OCI-LY3 (cell line): ENCODE measurements at regions not wholly inside any gene's neighbourhood (a gene's known extent, or its start where the extent isn't known, plus 50 kb on each side); places are given as distances from the start of the nearest gene placed in this dataset.

Experiments used
- H2AFZ ChIP-seq: fragments of 200-600, 300-600 bp; shearing (Covaris generic); 2 replicates; pipeline ENCODE4 v1.6.0; 2014; ENCODE audit warnings: antibody characterized with exemption, low read depth, low read length
- H3K27ac ChIP-seq: fragments of 200-600, 300-600 bp; sonication (generic); 2 replicates; pipeline ENCODE4 v1.5.1; 2014; ENCODE audit warnings: mild to moderate bottlenecking, low read length, moderate library complexity, mixed read lengths
- H3K27me3 ChIP-seq: fragments of 200-600, 300-600 bp; sonication (generic); 2 replicates; pipeline ENCODE4 v1.6.1; 2014; ENCODE audit warnings: low read depth, low read length, mixed read lengths
- H3K36me3 ChIP-seq: fragments of 200-600, 300-600 bp; sonication (generic); replicated peaks from 2 replicates; pipeline ENCODE3; 2014; ENCODE audit warnings: low read depth, low read length, mixed read lengths
- H3K4me1 ChIP-seq: fragments of 300-600, 200-600 bp; sonication (generic); 2 replicates; pipeline ENCODE4 v1.6.1; 2014; ENCODE audit warnings: low read length, mixed read lengths
- H3K4me2 ChIP-seq: fragments of 200-600, 300-600 bp; sonication (generic); 2 replicates; pipeline ENCODE4 v1.6.1; 2014; ENCODE audit warnings: low read length, mixed read lengths
- H3K4me3 ChIP-seq: fragments of 300-600, 200-600 bp; sonication (generic); 2 replicates; pipeline ENCODE4 v1.5.1; 2014; ENCODE audit warnings: antibody characterized with exemption, mild to moderate bottlenecking, low read length, moderate library complexity
- H3K79me2 ChIP-seq: fragments of 300-600, 200-600 bp; shearing (Covaris generic); 2 replicates; pipeline ENCODE4 v1.6.1; 2014; ENCODE audit warnings: mild to moderate bottlenecking, low read length, mixed read lengths
- H3K9ac ChIP-seq: fragments of 300-600, 200-600 bp; shearing (Covaris generic); 2 replicates; pipeline ENCODE4 v1.6.0; 2014; ENCODE audit warnings: mild to moderate bottlenecking, low read length, moderate library complexity
- H3K9me3 ChIP-seq: fragments of 200-600, 300-600 bp; shearing (Covaris generic); 2 replicates; pipeline ENCODE4 v1.6.1; 2014; ENCODE audit warnings: low read length, mixed read lengths; ENCODE audit not compliant: insufficient read depth
- H4K20me1 ChIP-seq: fragments of 200-600, 300-600 bp; sonication (generic); 2 replicates; pipeline ENCODE4 v1.6.1; 2016; ENCODE audit warnings: low read length, mixed read lengths; ENCODE audit not compliant: insufficient read depth
- EZH2phosphoT487 ChIP-seq: fragments of 200-600 bp; shearing (Covaris generic); IDR thresholded peaks from 2 replicates; pipeline ENCODE4 v1.6.1; 2018; ENCODE audit warnings: antibody characterized with exemption, mixed run types, low read depth
- TF ChIP-seq, protein P1 (sequence below): fragments of 200-600, 300-600 bp; sonication (generic); IDR thresholded peaks from 2 replicates; pipeline ENCODE4 v1.5.1; 2014; ENCODE audit warnings: antibody characterized with exemption, low read length, low read depth

- Histone ChIP-seq H4K20me1 (no peaks in the 10 kb centered on the region), H3K4me3 (no peak overlapping the region), H3K79me2 (no peaks in the 10 kb centered on the region), H3K27ac (no peak overlapping the region), H3K4me1 (no peaks in the 10 kb centered on the region), H2AFZ (no peak overlapping the region), H3K27me3 (no peaks in the 10 kb centered on the region), H3K36me3 (no peaks in the 10 kb centered on the region), H3K4me2 (no peak overlapping the region), H3K9ac (no peak overlapping the region), H3K9me3 (no peaks in the 10 kb centered on the region)
- no peak for TF ChIP-seq EZH2phosphoT487
- TF ChIP-seq, protein P1, sequence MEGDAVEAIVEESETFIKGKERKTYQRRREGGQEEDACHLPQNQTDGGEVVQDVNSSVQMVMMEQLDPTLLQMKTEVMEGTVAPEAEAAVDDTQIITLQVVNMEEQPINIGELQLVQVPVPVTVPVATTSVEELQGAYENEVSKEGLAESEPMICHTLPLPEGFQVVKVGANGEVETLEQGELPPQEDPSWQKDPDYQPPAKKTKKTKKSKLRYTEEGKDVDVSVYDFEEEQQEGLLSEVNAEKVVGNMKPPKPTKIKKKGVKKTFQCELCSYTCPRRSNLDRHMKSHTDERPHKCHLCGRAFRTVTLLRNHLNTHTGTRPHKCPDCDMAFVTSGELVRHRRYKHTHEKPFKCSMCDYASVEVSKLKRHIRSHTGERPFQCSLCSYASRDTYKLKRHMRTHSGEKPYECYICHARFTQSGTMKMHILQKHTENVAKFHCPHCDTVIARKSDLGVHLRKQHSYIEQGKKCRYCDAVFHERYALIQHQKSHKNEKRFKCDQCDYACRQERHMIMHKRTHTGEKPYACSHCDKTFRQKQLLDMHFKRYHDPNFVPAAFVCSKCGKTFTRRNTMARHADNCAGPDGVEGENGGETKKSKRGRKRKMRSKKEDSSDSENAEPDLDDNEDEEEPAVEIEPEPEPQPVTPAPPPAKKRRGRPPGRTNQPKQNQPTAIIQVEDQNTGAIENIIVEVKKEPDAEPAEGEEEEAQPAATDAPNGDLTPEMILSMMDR = no peak
Measured at GRCh38 chr12:114751712-114752111, 67.7 kb upstream of the TBX3 start.

DNA sequence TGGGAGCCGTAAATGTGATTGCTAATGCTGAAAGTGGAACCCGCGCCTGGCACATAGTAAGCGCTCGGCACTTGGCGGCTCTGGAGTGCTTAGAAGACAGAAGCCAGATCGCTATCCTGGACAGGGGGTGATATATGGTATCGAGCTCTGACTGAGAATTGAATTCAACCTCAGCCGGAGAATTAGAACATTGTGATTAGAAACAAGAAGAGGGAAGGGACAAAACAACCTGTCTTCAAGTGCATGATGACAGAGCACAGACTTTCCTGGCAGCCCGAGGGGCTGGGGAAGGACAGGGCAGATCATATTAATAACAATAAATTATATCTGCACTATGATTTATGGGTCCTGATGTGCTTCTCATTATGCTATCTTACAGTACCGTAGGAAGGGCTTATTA is 66.9 kb upstream of the TBX3 start:
- Histone ChIP-seq H3K9me3 (no peaks in the 10 kb centered on the region), H4K20me1 (no peaks in the 10 kb centered on the region), H3K4me1 (no peaks in the 10 kb centered on the region), H3K4me2 (no peak overlapping the region), H3K27me3 (no peaks in the 10 kb centered on the region), H3K36me3 (no peaks in the 10 kb centered on the region), H2AFZ (no peak overlapping the region), H3K27ac (no peak overlapping the region), H3K79me2 (no peaks in the 10 kb centered on the region), H3K4me3 (no peak overlapping the region), H3K9ac (no peak overlapping the region)
- TF ChIP-seq, protein P1 = no peak
- no peak for TF ChIP-seq EZH2phosphoT487

- Histone ChIP-seq H2AFZ (no peak overlapping the region), H3K9me3 (no peaks in the 10 kb centered on the region), H3K4me3 (no peak overlapping the region), H3K9ac (no peak overlapping the region), H3K27me3 (no peaks in the 10 kb centered on the region), H4K20me1 (no peaks in the 10 kb centered on the region), H3K27ac (no peak overlapping the region), H3K4me2 (no peak overlapping the region), H3K79me2 (no peaks in the 10 kb centered on the region), H3K36me3 (no peaks in the 10 kb centered on the region), H3K4me1 (no peaks in the 10 kb centered on the region)
- no peak for TF ChIP-seq EZH2phosphoT487
- TF ChIP-seq, protein P1 = no peak
Measured at GRCh38 chr12:114749065-114749464, 65.1 kb upstream of the TBX3 start.

DNA sequence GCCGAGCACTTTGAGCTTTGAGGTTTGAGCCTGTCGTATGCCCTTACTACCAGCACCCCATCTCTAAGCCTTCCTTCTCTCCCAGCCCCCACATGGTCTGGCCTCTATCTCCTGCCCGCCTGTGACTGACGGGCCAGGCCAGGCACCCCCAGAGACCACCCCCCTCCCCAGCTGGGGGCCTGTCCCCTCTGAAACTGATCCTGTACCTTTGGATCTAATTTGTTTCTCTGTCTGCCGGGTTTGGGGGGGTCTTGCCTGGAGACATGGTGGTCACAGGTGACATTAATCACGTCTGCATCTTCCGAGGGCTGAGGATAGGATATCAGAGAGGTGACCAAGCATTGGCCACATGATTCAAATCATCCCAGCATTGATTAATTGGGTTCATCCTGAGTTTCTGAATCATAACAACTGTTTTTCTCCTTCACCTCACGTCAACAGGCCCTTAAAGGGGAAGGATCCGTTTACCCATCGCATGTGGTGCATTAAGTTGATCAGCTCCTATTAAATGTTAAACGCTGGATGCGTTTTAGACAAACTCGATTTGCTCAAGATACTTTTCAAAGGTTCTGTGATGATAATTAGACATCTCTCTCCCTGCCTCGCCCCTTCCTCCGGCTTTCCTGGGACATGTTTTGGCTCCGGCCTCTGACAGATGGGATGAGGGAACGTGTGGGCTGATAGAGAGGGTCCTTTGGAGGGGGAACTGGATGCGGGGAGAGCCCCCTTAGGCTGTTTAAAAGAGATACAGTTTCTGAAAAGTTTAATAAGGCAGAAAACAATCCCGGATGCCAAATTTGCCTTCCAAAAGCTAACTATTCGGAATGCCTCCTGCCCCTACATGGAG is 63.3 kb upstream of the TBX3 start:
- Histone ChIP-seq H3K4me3 (no peak overlapping the region), H3K4me2 (no peak overlapping the region), H2AFZ (no peak overlapping the region), H3K9me3 (no peaks in the 10 kb centered on the region), H3K4me1 (no peaks in the 10 kb centered on the region), H3K79me2 (no peaks in the 10 kb centered on the region), H3K27me3 (no peaks in the 10 kb centered on the region), H3K9ac (no peak overlapping the region), H4K20me1 (no peaks in the 10 kb centered on the region), H3K36me3 (no peaks in the 10 kb centered on the region), H3K27ac (no peak overlapping the region)
- TF ChIP-seq, protein P1 = no peak
- TF ChIP-seq EZH2phosphoT487 = no peak
